PFSK-1 (cell line): ENCODE measurements at regions not wholly inside any gene's neighbourhood (a gene's known extent, or its start where the extent isn't known, plus 50 kb on each side); places are given as distances from the start of the nearest gene placed in this dataset.

Experiments used
- POLR2AphosphoS5 ChIP-seq: IDR thresholded peaks from 2 replicates; pipeline ENCODE4 v1.6.1; 2012; ENCODE audit warnings: low read depth, mild to moderate bottlenecking, control low read depth, low read length, moderate library complexity
- TAF1 ChIP-seq: IDR thresholded peaks from 2 replicates; pipeline ENCODE4 v1.6.1; 2012; ENCODE audit warnings: low read length, control low read depth, borderline replicate concordance; ENCODE audit not compliant: insufficient read depth
- TF ChIP-seq, protein P1 (sequence below), 2 experiments: IDR thresholded peaks; 2 replicates each; pipeline versions ENCODE4 v1.6.1 to v1.8.0; 2011 to 2012; ENCODE audit warnings: low read depth in 2 of 2, low read length in 2 of 2, control low read depth in 1 of 2, inconsistent platforms in 1 of 2, mild to moderate bottlenecking in 1 of 2, moderate library complexity in 1 of 2; ENCODE audit not compliant: insufficient read depth in 1 of 2

GRCh38 chr5:25349746-25350145 is 705.0 kb upstream of the CDH10 start:
- no peak for TF ChIP-seq TAF1
- TF ChIP-seq POLR2AphosphoS5: no peak
- TF ChIP-seq, protein P1, sequence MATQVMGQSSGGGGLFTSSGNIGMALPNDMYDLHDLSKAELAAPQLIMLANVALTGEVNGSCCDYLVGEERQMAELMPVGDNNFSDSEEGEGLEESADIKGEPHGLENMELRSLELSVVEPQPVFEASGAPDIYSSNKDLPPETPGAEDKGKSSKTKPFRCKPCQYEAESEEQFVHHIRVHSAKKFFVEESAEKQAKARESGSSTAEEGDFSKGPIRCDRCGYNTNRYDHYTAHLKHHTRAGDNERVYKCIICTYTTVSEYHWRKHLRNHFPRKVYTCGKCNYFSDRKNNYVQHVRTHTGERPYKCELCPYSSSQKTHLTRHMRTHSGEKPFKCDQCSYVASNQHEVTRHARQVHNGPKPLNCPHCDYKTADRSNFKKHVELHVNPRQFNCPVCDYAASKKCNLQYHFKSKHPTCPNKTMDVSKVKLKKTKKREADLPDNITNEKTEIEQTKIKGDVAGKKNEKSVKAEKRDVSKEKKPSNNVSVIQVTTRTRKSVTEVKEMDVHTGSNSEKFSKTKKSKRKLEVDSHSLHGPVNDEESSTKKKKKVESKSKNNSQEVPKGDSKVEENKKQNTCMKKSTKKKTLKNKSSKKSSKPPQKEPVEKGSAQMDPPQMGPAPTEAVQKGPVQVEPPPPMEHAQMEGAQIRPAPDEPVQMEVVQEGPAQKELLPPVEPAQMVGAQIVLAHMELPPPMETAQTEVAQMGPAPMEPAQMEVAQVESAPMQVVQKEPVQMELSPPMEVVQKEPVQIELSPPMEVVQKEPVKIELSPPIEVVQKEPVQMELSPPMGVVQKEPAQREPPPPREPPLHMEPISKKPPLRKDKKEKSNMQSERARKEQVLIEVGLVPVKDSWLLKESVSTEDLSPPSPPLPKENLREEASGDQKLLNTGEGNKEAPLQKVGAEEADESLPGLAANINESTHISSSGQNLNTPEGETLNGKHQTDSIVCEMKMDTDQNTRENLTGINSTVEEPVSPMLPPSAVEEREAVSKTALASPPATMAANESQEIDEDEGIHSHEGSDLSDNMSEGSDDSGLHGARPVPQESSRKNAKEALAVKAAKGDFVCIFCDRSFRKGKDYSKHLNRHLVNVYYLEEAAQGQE (IDR thresholded peaks at IDR 0.05; ENCODE audit: insufficient read depth in 1 of 2, low read depth in 2 of 2, low read length in 2 of 2): no peak
